ENCODE measurements at regions not wholly inside any gene's neighbourhood (a gene's known extent, or its start where the extent isn't known, plus 50 kb on each side); places are given as distances from the start of the nearest gene placed in this dataset.

DNA sequence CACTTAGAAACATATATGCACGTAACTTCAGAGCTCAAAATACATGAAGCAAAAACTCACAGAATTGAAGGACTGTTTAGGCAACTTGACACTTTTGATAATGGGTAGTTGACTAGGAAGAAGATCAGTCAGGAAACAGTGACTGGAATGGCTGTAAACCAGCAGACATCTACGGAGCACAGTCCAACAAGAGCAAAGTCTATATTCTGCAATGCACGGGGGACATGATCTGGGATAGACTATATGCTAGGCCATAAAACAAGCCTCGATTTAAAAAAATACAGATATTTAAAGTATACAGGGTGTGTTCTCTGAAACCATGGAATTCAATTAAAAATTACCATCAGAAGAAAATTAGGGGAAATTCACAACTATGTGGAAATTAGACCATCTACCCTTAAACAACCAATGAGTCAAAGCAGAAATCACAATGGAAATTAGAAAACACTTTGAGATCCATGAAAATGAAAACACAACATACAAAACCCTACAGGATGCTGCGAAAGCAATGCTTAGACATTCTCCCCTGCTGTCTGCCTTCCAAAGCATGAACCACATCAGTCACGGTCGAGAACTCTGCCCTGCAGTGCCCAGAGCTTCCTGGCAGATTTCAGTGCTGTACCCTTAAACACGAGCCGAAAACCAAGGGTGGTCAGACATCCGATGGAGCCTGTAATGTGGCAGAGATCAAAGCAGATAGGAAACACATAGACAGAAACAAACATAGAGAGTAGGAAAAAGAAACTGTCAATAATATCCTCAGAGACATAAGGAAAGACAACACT lies 651.9 kb upstream of the HS6ST1 start:
- H3K4me1 ChIP-seq, result no peaks in the 10 kb centered on the region
- no peak overlapping the region for H3K4me3 ChIP-seq
- no peak overlapping the region for H3K27ac ChIP-seq
- H3K27me3 ChIP-seq, result no peaks in the 10 kb centered on the region
- no peaks in the 10 kb centered on the region for H3K36me3 ChIP-seq
- DNase-seq (ENCODE audit: low spot score in 2 of 2), result no peak
- TF ChIP-seq POLR2A (IDR thresholded peaks at IDR 0.05), result no peak
- no peak for TF ChIP-seq EP300 (IDR thresholded peaks at IDR 0.05)
- TF ChIP-seq CTCF (IDR thresholded peaks at IDR 0.05), result no peak
- no peaks in the 10 kb centered on the region for H3K9me3 ChIP-seq
- WGBS, 2 donors, result 63 to 67% methylated on average over 10 of the region's 10 CpGs

DNA sequence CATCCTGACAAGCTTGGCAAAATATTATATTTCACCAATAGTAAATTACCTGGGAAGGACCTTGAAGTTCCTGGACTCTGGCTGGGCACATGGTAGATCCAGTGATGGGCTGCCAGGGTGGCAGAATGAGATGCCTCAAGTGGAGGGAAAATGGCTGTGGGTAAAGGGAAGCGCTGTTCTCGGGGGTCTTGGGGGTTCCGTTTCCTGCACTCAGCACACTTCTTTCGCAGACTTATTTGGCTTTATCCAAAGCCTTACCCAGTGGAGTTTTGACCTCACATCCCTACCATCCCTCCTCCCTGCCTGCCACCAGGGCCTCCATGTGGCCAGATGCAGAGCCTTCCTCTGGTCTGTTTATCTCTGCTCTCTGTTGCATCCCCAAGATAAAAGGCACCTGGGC lies 654.9 kb upstream of the HS6ST1 start:
- H3K9me3 ChIP-seq, result no peaks in the 10 kb centered on the region
- no peaks in the 10 kb centered on the region for H3K36me3 ChIP-seq
- no peak for TF ChIP-seq EP300 (IDR thresholded peaks at IDR 0.05)
- no peak for TF ChIP-seq POLR2A (IDR thresholded peaks at IDR 0.05)
- no peak for TF ChIP-seq CTCF (IDR thresholded peaks at IDR 0.05)
- 77 to 97% methylated on average over 4 of the region's 4 CpGs for WGBS, 2 donors
- H3K4me1 ChIP-seq, result no peaks in the 10 kb centered on the region
- no peak for DNase-seq (ENCODE audit: low spot score in 2 of 2)
- no peak overlapping the region for H3K27ac ChIP-seq
- H3K27me3 ChIP-seq, result no peaks in the 10 kb centered on the region
- H3K4me3 ChIP-seq, result no peak overlapping the region

GRCh38 chr2:128978212-128978611 lies 659.5 kb upstream of the HS6ST1 start:
- Histone ChIP-seq H3K27ac (no peak overlapping the region), H3K9me3 (no peaks in the 10 kb centered on the region), H3K4me1 (no peaks in the 10 kb centered on the region), H3K4me3 (no peak overlapping the region), H3K27me3 (no peaks in the 10 kb centered on the region), H3K36me3 (no peaks in the 10 kb centered on the region)
- DNase-seq (ENCODE audit: low spot score in 2 of 2), result no peak
- TF ChIP-seq CTCF (IDR thresholded peaks at IDR 0.05) (no peak), EP300 (IDR thresholded peaks at IDR 0.05) (no peak), POLR2A (IDR thresholded peaks at IDR 0.05) (no peak)
- 27 to 31% methylated on average over 5 of the region's 5 CpGs for WGBS, 2 donors

DNA sequence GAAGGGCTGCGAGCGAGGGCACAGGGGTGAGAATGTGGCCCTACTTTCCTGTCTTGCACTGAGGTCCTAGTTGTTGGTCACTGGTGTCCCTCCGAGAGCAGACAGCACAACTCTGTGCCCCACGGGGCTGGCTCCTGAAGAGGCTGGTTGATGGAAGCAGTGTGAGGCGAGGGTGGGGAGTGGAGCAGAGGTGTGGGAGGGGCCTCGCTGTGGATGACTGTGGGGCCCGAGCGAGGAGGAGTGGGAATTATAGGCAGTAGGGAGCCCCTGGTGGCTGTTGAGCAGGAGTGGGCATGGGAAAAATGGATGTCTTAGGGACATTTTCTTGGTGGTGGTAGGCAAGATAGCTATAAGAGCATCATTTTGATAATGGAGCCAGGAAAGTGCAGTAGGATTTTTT lies 660.5 kb upstream of the HS6ST1 start:
- H3K4me3 ChIP-seq, result no peak overlapping the region
- H3K27me3 ChIP-seq, result no peaks in the 10 kb centered on the region
- no peaks in the 10 kb centered on the region for H3K9me3 ChIP-seq
- no peak for TF ChIP-seq EP300 (IDR thresholded peaks at IDR 0.05)
- no peak for TF ChIP-seq CTCF (IDR thresholded peaks at IDR 0.05)
- no peak for TF ChIP-seq POLR2A (IDR thresholded peaks at IDR 0.05)
- WGBS, 2 donors, result 67 to 87% methylated on average over 8 of the region's 8 CpGs
- no peaks in the 10 kb centered on the region for H3K4me1 ChIP-seq
- DNase-seq (ENCODE audit: low spot score in 2 of 2), result no peak
- H3K27ac ChIP-seq, result no peak overlapping the region
- no peaks in the 10 kb centered on the region for H3K36me3 ChIP-seq

GRCh38 chr2:128980475-128980874 lies 661.8 kb upstream of the HS6ST1 start:
- WGBS, 2 donors, result 77 to 79% methylated on average over 6 to 8 of the region's 8 CpGs
- no peaks in the 10 kb centered on the region for H3K27me3 ChIP-seq
- H3K27ac ChIP-seq, result no peak overlapping the region
- no peaks in the 10 kb centered on the region for H3K4me1 ChIP-seq
- H3K36me3 ChIP-seq, result no peaks in the 10 kb centered on the region
- TF ChIP-seq EP300 (IDR thresholded peaks at IDR 0.05), result no peak
- no peak for TF ChIP-seq CTCF (IDR thresholded peaks at IDR 0.05)
- TF ChIP-seq POLR2A (IDR thresholded peaks at IDR 0.05), result no peak
- H3K9me3 ChIP-seq, result no peaks in the 10 kb centered on the region
- no peak for DNase-seq (ENCODE audit: low spot score in 2 of 2)
- no peak overlapping the region for H3K4me3 ChIP-seq
